Upper lobe of left lung (tissue), 4 donors: ENCODE measurements at regions not wholly inside any gene's neighbourhood (a gene's known extent, or its start where the extent isn't known, plus 50 kb on each side); places are given as distances from the start of the nearest gene placed in this dataset.

ENCODE experiments used
- CTCF ChIP-seq, 6 experiments: fragments of 450-650 bp in 4 of 6; fragments of 200-600 bp in 2 of 6; sonication (generic) in 2 of 6; IDR thresholded peaks; one replicate each; pipeline ENCODE4 v1.5.1; 2016 to 2019; ENCODE audit warnings: antibody characterized with exemption in 6 of 6
- EP300 ChIP-seq, 4 donors: sonication (generic); formaldehyde crosslinking; IDR thresholded peaks; one replicate each; pipeline ENCODE4 v1.5.1; 2017; ENCODE audit warnings: antibody characterized with exemption in 4 of 4, control low read depth in 2 of 4
- POLR2A ChIP-seq, 4 donors: fragments of 450-650 bp; IDR thresholded peaks; one replicate each; pipeline ENCODE4 v1.5.1; 2016 to 2017; ENCODE audit warnings: antibody characterized with exemption in 4 of 4, mild to moderate bottlenecking in 2 of 4
- POLR2AphosphoS5 ChIP-seq, 2 donors: sonication (generic); formaldehyde crosslinking; IDR thresholded peaks; one replicate each; pipeline ENCODE4 v1.5.1; 2017; ENCODE audit warnings: antibody characterized with exemption in 2 of 2

GRCh38 chr9:87353301-87353700 is 144.4 kb upstream of the DAPK1 start:
- TF ChIP-seq POLR2A (IDR thresholded peaks at IDR 0.05) (no peak), CTCF (IDR thresholded peaks at IDR 0.05) (no peak), POLR2AphosphoS5 (IDR thresholded peaks at IDR 0.05) (no peak), EP300 (IDR thresholded peaks at IDR 0.05) (no peak)
